Body of pancreas (tissue), 4 donors: ENCODE measurements at regions not wholly inside any gene's neighbourhood (a gene's known extent, or its start where the extent isn't known, plus 50 kb on each side); places are given as distances from the start of the nearest gene placed in this dataset.

Experiments used
- CTCF ChIP-seq, 7 experiments: fragments of 450-650 bp in 4 of 7; fragments of 200-600 bp in 3 of 7; sonication (generic) in 3 of 7; IDR thresholded peaks; one replicate each; pipeline ENCODE4 v1.5.1; 2016 to 2019; ENCODE audit warnings: antibody characterized with exemption in 7 of 7
- POLR2A ChIP-seq, 3 donors: fragments of 450-650 bp; IDR thresholded peaks; one replicate each; pipeline ENCODE4 v1.6.1; 2016; ENCODE audit warnings: antibody characterized with exemption in 3 of 3, mild to moderate bottlenecking in 2 of 3

- TF ChIP-seq CTCF (IDR thresholded peaks at IDR 0.05) = no peak
- no peak for TF ChIP-seq POLR2A (IDR thresholded peaks at IDR 0.05)
These were observed 729.4 kb downstream of the SORCS1 start for GRCh38 chr10:106435081-106435480.
